Transverse colon (tissue), 4 donors: ENCODE measurements at regions not wholly inside any gene's neighbourhood (a gene's known extent, or its start where the extent isn't known, plus 50 kb on each side); places are given as distances from the start of the nearest gene placed in this dataset.

Experiments used
- EP300 ChIP-seq: sonication (generic); formaldehyde crosslinking; IDR thresholded peaks from one replicate; pipeline ENCODE4 v1.6.1; 2017; ENCODE audit warnings: antibody characterized with exemption, low read depth
- POLR2A ChIP-seq: fragments of 450-650 bp; IDR thresholded peaks from one replicate; pipeline ENCODE4 v1.6.1; 2016; ENCODE audit warnings: antibody characterized with exemption, mild to moderate bottlenecking, moderate library complexity
- POLR2AphosphoS5 ChIP-seq, 3 donors: sonication (generic); formaldehyde crosslinking; IDR thresholded peaks; one replicate each; pipeline ENCODE4 v1.6.1; 2016; ENCODE audit warnings: antibody characterized with exemption in 3 of 3
- TF ChIP-seq, protein P1 (sequence below), 5 experiments: fragments of 200-600 bp in 3 of 5; fragments of 450-650 bp in 2 of 5; sonication (generic) in 3 of 5; IDR thresholded peaks; 1 replicate in 2 of 5; 2 replicates in 3 of 5; pipeline ENCODE4 v1.5.1; 2016 to 2017; ENCODE audit warnings: antibody characterized with exemption in 5 of 5, inconsistent platforms in 3 of 5, mild to moderate bottlenecking in 2 of 5, moderate library complexity in 1 of 5

DNA sequence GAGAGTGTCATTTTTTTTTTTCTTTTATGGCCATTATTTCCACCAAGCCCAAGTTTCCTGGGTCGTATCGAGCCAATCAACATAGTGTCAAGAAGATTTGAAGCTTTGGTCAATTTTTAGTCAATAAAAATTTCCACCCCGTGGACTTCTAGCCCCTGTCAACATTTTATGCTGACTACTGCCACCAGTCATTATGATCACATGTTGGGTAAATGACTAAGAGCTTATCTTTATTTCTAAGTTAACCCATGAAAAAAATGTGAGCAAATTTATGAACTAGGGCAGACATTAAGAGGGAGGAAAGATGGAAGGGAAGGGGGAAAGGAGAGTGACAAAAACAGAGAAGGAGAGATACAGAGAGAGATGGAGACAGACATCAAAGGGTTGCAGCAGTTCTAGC lies 143.5 kb upstream of the ALDH1B1 start:
- TF ChIP-seq, protein P1, sequence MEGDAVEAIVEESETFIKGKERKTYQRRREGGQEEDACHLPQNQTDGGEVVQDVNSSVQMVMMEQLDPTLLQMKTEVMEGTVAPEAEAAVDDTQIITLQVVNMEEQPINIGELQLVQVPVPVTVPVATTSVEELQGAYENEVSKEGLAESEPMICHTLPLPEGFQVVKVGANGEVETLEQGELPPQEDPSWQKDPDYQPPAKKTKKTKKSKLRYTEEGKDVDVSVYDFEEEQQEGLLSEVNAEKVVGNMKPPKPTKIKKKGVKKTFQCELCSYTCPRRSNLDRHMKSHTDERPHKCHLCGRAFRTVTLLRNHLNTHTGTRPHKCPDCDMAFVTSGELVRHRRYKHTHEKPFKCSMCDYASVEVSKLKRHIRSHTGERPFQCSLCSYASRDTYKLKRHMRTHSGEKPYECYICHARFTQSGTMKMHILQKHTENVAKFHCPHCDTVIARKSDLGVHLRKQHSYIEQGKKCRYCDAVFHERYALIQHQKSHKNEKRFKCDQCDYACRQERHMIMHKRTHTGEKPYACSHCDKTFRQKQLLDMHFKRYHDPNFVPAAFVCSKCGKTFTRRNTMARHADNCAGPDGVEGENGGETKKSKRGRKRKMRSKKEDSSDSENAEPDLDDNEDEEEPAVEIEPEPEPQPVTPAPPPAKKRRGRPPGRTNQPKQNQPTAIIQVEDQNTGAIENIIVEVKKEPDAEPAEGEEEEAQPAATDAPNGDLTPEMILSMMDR (IDR thresholded peaks at IDR 0.05): no peak
- TF ChIP-seq POLR2A (no peak), POLR2AphosphoS5 (IDR thresholded peaks at IDR 0.05) (no peak), EP300 (no peak)
